ENCODE measurements at regions not wholly inside any gene's neighbourhood (a gene's known extent, or its start where the extent isn't known, plus 50 kb on each side); places are given as distances from the start of the nearest gene placed in this dataset.
A peak's percentile ranks its signal among the peaks of the same experiment; 100 is the strongest.

DNA sequence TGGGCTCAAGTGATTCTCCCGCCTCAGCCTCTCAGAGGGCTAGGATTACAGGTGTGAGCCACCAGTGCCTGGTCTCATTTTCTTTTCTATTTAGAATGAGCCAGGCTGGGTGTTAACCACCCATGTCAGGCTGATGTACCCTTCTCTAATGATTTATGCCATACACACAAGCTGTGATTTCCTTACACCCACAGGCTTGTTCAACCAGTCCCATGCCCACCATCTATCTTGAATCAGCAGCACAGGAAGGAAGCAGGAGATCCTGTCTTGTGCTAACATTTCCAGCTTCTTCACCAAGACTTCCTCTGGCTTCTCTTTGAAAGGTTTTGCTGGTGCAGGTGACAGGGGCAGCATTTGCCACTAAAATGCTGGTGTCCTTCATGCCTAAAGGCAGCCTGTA lies 176.4 kb downstream of the GATA3 start:
- FAIRE-seq (no peak), DNase-seq (no peak)
- no peak overlapping the region for H3K27ac ChIP-seq (ENCODE audit: low read depth in 2 of 2, low read length in 2 of 2)
- H3K36me3 ChIP-seq (ENCODE audit: control insufficient read depth in 2 of 3, insufficient read depth in 3 of 3, low read length in 3 of 3), result no peaks in the 10 kb centered on the region
- H3K4me1 ChIP-seq (ENCODE audit: control insufficient read depth in 2 of 3, insufficient read depth in 2 of 3, low read depth in 1 of 3, low read length in 3 of 3), result no peaks in the 10 kb centered on the region
- H3K9ac ChIP-seq (ENCODE audit: low read length in 3 of 3), result no peak overlapping the region
- no peaks in the 10 kb centered on the region for H3K9me3 ChIP-seq (ENCODE audit: control insufficient read depth in 2 of 3, insufficient read depth in 1 of 3, low read length in 3 of 3)
- intact Hi-C loops (cut with DNase I), result no loop called here
- H3K4me3 ChIP-seq (ENCODE audit: low read length in 3 of 3), result no peak overlapping the region
- TF ChIP-seq, protein P1, sequence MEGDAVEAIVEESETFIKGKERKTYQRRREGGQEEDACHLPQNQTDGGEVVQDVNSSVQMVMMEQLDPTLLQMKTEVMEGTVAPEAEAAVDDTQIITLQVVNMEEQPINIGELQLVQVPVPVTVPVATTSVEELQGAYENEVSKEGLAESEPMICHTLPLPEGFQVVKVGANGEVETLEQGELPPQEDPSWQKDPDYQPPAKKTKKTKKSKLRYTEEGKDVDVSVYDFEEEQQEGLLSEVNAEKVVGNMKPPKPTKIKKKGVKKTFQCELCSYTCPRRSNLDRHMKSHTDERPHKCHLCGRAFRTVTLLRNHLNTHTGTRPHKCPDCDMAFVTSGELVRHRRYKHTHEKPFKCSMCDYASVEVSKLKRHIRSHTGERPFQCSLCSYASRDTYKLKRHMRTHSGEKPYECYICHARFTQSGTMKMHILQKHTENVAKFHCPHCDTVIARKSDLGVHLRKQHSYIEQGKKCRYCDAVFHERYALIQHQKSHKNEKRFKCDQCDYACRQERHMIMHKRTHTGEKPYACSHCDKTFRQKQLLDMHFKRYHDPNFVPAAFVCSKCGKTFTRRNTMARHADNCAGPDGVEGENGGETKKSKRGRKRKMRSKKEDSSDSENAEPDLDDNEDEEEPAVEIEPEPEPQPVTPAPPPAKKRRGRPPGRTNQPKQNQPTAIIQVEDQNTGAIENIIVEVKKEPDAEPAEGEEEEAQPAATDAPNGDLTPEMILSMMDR (IDR thresholded peaks at IDR 0.05; ENCODE audit: borderline replicate concordance, extremely low read depth, insufficient read depth), result no peak
- H3K27me3 ChIP-seq (ENCODE audit: control insufficient read depth, insufficient read depth, low read length), result no peaks in the 10 kb centered on the region

DNA sequence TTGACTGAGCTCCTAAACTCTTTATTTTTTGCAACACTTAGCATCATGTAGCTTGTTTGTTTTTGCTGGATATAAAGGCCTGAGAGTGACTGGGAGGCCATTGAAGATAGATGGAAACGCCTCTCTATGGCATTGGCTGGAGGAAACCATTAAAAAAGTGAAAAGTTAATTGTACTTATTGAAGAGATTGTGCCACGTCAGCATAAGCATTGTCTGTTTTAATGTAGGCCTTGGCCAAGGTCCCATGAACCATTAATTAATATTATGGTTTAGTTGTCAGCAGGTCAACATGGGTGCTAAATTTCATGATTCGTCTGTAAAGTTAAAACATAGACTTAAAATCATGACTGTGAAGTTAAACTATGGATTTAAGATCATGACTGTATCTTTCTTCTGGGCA lies 178.6 kb downstream of the GATA3 start:
- Histone ChIP-seq H3K27me3 (ENCODE audit: control insufficient read depth, insufficient read depth, low read length) (no peaks in the 10 kb centered on the region), H3K36me3 (ENCODE audit: control insufficient read depth in 2 of 3, insufficient read depth in 3 of 3, low read length in 3 of 3) (no peaks in the 10 kb centered on the region), H3K4me1 (ENCODE audit: control insufficient read depth in 2 of 3, insufficient read depth in 2 of 3, low read depth in 1 of 3, low read length in 3 of 3) (no peaks in the 10 kb centered on the region), H3K9me3 (ENCODE audit: control insufficient read depth in 2 of 3, insufficient read depth in 1 of 3, low read length in 3 of 3) (no peaks in the 10 kb centered on the region), H3K9ac (ENCODE audit: low read length in 3 of 3) (no peak overlapping the region), H3K27ac (ENCODE audit: low read depth in 2 of 2, low read length in 2 of 2) (no peak overlapping the region), H3K4me3 (ENCODE audit: low read length in 3 of 3) (no peak overlapping the region)
- TF ChIP-seq, protein P1 (IDR thresholded peaks at IDR 0.05; ENCODE audit: borderline replicate concordance, extremely low read depth, insufficient read depth), result no peak
- intact Hi-C loops (cut with DNase I), result no loop called here
- peak in 2 of 5 donors; percentile 19 to 27 for DNase-seq
- no peak for FAIRE-seq

DNA sequence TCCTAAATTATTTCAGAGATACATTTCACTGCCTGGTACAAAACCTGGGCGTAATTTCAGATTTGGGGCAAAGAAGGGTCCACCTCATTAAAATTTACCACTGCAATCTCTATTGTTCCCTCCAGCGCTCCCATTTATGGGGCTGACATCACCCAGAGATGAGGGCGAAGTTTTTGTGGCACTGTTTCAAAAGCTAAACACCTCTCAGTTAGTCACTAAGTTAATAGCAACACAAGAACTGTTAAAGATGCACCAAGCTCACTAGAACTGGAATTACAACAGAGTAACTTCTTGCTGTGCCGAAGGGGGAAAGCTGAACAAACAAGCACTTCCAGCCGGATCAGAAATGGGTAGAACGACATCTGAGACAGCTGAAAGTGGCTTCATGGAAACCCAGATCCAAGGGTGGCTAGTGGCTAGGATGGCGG lies 179.4 kb downstream of the GATA3 start:
- intact Hi-C loops (cut with DNase I), result no loop called here
- H3K4me3 ChIP-seq (ENCODE audit: low read length in 3 of 3), result no peak overlapping the region
- no peak for FAIRE-seq

More for the DNA sequence above, 179.4 kb downstream of the GATA3 start:
- no peaks in the 10 kb centered on the region for H3K27me3 ChIP-seq (ENCODE audit: control insufficient read depth, insufficient read depth, low read length)
- no peaks in the 10 kb centered on the region for H3K4me1 ChIP-seq (ENCODE audit: control insufficient read depth in 2 of 3, insufficient read depth in 2 of 3, low read depth in 1 of 3, low read length in 3 of 3)
- no peak overlapping the region for H3K9ac ChIP-seq (ENCODE audit: low read length in 3 of 3)
- H3K27ac ChIP-seq (ENCODE audit: low read depth in 2 of 2, low read length in 2 of 2), result no peak overlapping the region
- no peaks in the 10 kb centered on the region for H3K9me3 ChIP-seq (ENCODE audit: control insufficient read depth in 2 of 3, insufficient read depth in 1 of 3, low read length in 3 of 3)
- DNase-seq, result no peak
- TF ChIP-seq, protein P1 (IDR thresholded peaks at IDR 0.05; ENCODE audit: borderline replicate concordance, extremely low read depth, insufficient read depth), result no peak
- no peaks in the 10 kb centered on the region for H3K36me3 ChIP-seq (ENCODE audit: control insufficient read depth in 2 of 3, insufficient read depth in 3 of 3, low read length in 3 of 3)

Data from kidney (tissue), 13 donors.